H1 (cell line): ENCODE measurements at regions not wholly inside any gene's neighbourhood (a gene's known extent, or its start where the extent isn't known, plus 50 kb on each side); places are given as distances from the start of the nearest gene placed in this dataset.

Source experiments
- NANOG ChIP-seq: IDR thresholded peaks from 2 replicates; pipeline ENCODE4 v1.6.1; 2011; ENCODE audit warnings: low read length, low read depth, mild to moderate bottlenecking, inconsistent platforms; ENCODE audit not compliant: insufficient read depth, poor library complexity, severe bottlenecking
- POLR2A ChIP-seq, 2 experiments: IDR thresholded peaks; 1 replicate in 1 of 2; 2 replicates in 1 of 2; pipeline ENCODE4 v1.6.1; 2011; ENCODE audit warnings: low read depth in 2 of 2, low read length in 2 of 2, mild to moderate bottlenecking in 2 of 2; ENCODE audit errors: control extremely low read depth in 1 of 2
- POLR2AphosphoS5 ChIP-seq: IDR thresholded peaks from 2 replicates; pipeline ENCODE4 v1.6.1; 2011; ENCODE audit warnings: low read depth, low read length
- RNF2 ChIP-seq: fragments of 200-900, 300-1000 bp; sonication (generic); IDR thresholded peaks from 2 replicates; pipeline ENCODE4 v1.7.1; 2016; ENCODE audit warnings: borderline replicate concordance, low read depth, mild to moderate bottlenecking, antibody characterized with exemption, low read length; ENCODE audit not compliant: poor library complexity, severe bottlenecking; ENCODE audit errors: missing control alignments
- SIRT6 ChIP-seq: IDR thresholded peaks from one replicate; pipeline ENCODE4 v1.7.1; 2012; ENCODE audit warnings: low read length, inconsistent platforms
- TF ChIP-seq, protein P1 (sequence below): IDR thresholded peaks from 2 replicates; pipeline ENCODE4 v1.6.1; 2011; ENCODE audit warnings: low read depth, mild to moderate bottlenecking, low read length; ENCODE audit not compliant: insufficient read depth

DNA sequence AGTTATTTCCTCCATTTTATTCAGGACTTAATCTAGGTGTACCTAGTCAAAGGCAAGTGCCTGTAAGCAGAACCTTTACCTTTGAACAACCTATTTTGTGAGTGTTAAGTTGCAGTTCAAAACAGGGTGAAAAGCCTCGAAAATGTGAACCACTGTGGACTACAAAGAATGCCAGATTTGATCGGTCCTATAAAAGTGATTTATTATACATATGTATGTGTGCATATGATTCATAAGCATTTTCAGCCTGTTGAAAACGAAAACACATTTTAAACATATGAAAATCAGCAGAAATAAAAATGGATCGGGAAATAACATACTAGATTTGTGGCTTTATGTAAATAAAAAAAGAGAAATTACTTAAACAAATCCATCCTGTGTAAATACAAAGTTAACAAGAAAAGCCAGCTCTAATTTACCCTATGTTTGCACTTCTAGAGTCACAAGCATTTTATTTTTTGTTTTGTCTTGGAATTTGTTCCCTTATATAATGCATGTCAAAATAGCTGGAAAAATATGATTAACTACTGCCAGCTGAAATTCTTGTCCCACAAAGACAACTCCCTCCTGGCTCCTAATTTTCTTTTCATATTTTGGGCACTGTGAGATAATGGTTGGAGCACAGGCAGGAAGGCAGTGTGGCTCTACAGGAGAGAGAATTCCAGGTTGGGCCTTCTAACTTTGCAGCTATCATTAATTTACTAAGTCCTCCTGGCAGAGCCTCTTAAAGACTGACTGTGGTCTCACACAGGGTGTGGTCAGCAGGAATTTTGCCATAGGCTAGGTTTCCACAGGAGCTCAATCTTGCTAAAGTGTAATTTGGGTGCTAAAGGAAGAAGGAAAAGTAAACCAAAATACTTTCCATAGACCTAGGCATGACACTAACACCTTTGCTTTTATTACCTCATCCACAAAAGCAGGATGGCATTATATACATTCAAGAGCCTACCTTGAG, 70.2 kb upstream of the CDC42BPA start (continued):
- TF ChIP-seq RNF2 (no peak), SIRT6 (no peak), POLR2AphosphoS5 (no peak), POLR2A (IDR thresholded peaks at IDR 0.05; ENCODE audit: control extremely low read depth in 1 of 2, low read depth in 2 of 2, low read length in 2 of 2) (no peak), NANOG (no peak)
- TF ChIP-seq, protein P1, sequence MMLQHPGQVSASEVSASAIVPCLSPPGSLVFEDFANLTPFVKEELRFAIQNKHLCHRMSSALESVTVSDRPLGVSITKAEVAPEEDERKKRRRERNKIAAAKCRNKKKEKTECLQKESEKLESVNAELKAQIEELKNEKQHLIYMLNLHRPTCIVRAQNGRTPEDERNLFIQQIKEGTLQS: no peak
